Osteoblast (primary cell): ENCODE measurements at regions not wholly inside any gene's neighbourhood (a gene's known extent, or its start where the extent isn't known, plus 50 kb on each side); places are given as distances from the start of the nearest gene placed in this dataset.
A peak's percentile ranks its signal among the peaks of the same experiment; 100 is the strongest.
"Not testable (repeated sequence)": the region's sequence is repeated elsewhere in the genome, so short reads cannot be mapped to it uniquely, and the experiment has no call there.

ENCODE experiments used
- DNase-seq: peaks from one replicate; pipeline ENCODE4 v3.0.0; 2011; ENCODE audit warnings: low spot score, mixed read lengths; ENCODE audit not compliant: insufficient read length; ENCODE audit errors: missing footprints
- H2AFZ ChIP-seq: 2 replicates; pipeline ENCODE4 v1.6.0; 2011; ENCODE audit warnings: mild to moderate bottlenecking, low read length
- H3K27ac ChIP-seq: 2 replicates; pipeline ENCODE4 v1.5.1; 2011; ENCODE audit warnings: mild to moderate bottlenecking, low read depth, low read length, moderate library complexity
- H3K27me3 ChIP-seq: 2 replicates; pipeline ENCODE4 v1.6.0; 2012; ENCODE audit warnings: mild to moderate bottlenecking, control low read depth, inconsistent platforms, low read length, moderate library complexity; ENCODE audit not compliant: insufficient read depth
- H3K36me3 ChIP-seq: 2 replicates; pipeline ENCODE4 v1.5.1; 2011; ENCODE audit warnings: mild to moderate bottlenecking, low read length, control low read depth, moderate library complexity; ENCODE audit not compliant: insufficient read depth
- H3K4me1 ChIP-seq: 2 replicates; pipeline ENCODE4 v1.5.1; 2011; ENCODE audit warnings: mild to moderate bottlenecking, low read length, control low read depth, moderate library complexity; ENCODE audit not compliant: insufficient read depth
- H3K4me2 ChIP-seq: 2 replicates; pipeline ENCODE4 v1.6.0; 2011; ENCODE audit warnings: mild to moderate bottlenecking, low read length; ENCODE audit not compliant: insufficient read depth
- H3K4me3 ChIP-seq: fragments of 200-600 bp; sonication (generic); 3 replicates; pipeline ENCODE4 v1.5.1; 2012; ENCODE audit warnings: mild to moderate bottlenecking, low read length, inconsistent platforms; ENCODE audit not compliant: insufficient read depth
- H3K79me2 ChIP-seq: 2 replicates; pipeline ENCODE4 v1.6.0; 2012; ENCODE audit warnings: mild to moderate bottlenecking, low read length, control low read depth, inconsistent platforms; ENCODE audit not compliant: insufficient read depth
- H3K9me3 ChIP-seq: 2 replicates; pipeline ENCODE4 v1.5.1; 2011; ENCODE audit warnings: low read depth, low read length, control low read depth
- H4K20me1 ChIP-seq: 2 replicates; pipeline ENCODE4 v1.6.0; 2012; ENCODE audit warnings: mild to moderate bottlenecking, low read length, control low read depth; ENCODE audit not compliant: insufficient read depth
- CTCF ChIP-seq: IDR thresholded peaks from 2 replicates; pipeline ENCODE4 v1.5.1; 2011; ENCODE audit warnings: mild to moderate bottlenecking, low read depth, low read length, moderate library complexity; ENCODE audit errors: extremely low read depth

DNA sequence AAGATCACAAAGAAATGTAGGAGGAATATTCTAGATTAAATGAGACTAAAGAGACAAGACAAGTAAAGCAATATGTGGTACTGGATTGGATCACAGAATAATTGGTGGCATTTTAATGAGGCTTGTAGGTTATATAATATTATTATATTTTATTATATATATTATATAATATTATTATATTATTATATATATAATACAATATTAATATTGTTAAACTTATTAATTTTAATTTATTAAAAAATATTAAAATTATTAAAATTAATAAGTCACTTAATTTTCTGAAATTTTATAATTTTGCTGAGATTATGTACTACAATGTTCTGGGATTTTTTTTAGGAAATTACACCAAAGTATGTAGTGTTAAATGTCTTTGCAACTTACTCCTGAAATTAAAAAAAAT is 311.9 kb downstream of the COL11A1 start:
- Histone ChIP-seq H3K4me3 (no peak overlapping the region), H4K20me1 (no peaks in the 10 kb centered on the region), H3K36me3 (no peaks in the 10 kb centered on the region), H3K4me1 (peaks cover 6% of the 10 kb centered on the region), H3K79me2 (no peaks in the 10 kb centered on the region), H2AFZ (no peak overlapping the region), H3K9me3 (no peaks in the 10 kb centered on the region), H3K4me2 (no peak overlapping the region), H3K27me3 (no peaks in the 10 kb centered on the region), H3K27ac (no peak overlapping the region)
- no peak for TF ChIP-seq CTCF
- DNase-seq, result no peak

DNA sequence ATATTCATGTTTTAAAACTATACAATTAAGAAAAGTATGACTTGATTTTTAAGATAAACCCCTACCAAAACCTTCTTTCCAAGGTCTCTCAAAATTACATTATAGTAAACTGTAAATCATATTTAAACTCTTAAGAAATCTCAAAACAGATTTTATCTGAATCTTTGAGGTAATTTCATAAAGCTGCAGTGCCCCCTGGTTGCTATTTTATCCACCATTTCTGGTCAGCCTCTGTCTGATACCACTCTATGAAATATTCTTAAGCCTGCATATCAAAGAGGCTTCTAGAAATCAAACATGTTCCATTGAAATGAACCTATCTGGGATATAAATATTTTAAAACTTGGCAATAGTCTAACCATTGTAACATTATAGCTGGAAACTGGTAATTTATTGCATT is 317.3 kb downstream of the COL11A1 start:
- no peaks in the 10 kb centered on the region for H4K20me1 ChIP-seq
- H3K27ac ChIP-seq, result no peak overlapping the region
- no peaks in the 10 kb centered on the region for H3K27me3 ChIP-seq
- no peaks in the 10 kb centered on the region for H3K79me2 ChIP-seq
- H2AFZ ChIP-seq, result no peak overlapping the region
- H3K36me3 ChIP-seq, result no peaks in the 10 kb centered on the region
- no peaks in the 10 kb centered on the region for H3K4me1 ChIP-seq
- DNase-seq, result no peak
- H3K4me3 ChIP-seq, result no peak overlapping the region
- peak; percentile 36 for TF ChIP-seq CTCF
- H3K9me3 ChIP-seq, result no peaks in the 10 kb centered on the region
- H3K4me2 ChIP-seq, result no peak overlapping the region

- DNase-seq, H3K27ac ChIP-seq, H3K4me1 ChIP-seq, H3K79me2 ChIP-seq, H3K9me3 ChIP-seq, H2AFZ ChIP-seq, H3K4me3 ChIP-seq, H3K36me3 ChIP-seq, H3K27me3 ChIP-seq, H4K20me1 ChIP-seq, H3K4me2 ChIP-seq: not testable (repeated sequence)
These were observed 318.4 kb downstream of the COL11A1 start for GRCh38 chr1:102789951-102790350.

- TF ChIP-seq CTCF, result no peak
- no peak for DNase-seq
- H3K36me3 ChIP-seq, result no peaks in the 10 kb centered on the region
- no peak overlapping the region for H3K4me3 ChIP-seq
- no peaks in the 10 kb centered on the region for H4K20me1 ChIP-seq
- no peaks in the 10 kb centered on the region for H3K79me2 ChIP-seq
- H3K4me1 ChIP-seq, result no peaks in the 10 kb centered on the region
- no peak overlapping the region for H2AFZ ChIP-seq
- H3K4me2 ChIP-seq, result no peak overlapping the region
- H3K27ac ChIP-seq, result no peak overlapping the region
- H3K27me3 ChIP-seq, result no peaks in the 10 kb centered on the region
- H3K9me3 ChIP-seq, result peaks cover 2% of the 10 kb centered on the region
These were observed 324.8 kb downstream of the COL11A1 start for GRCh38 chr1:102783487-102783886.

DNA sequence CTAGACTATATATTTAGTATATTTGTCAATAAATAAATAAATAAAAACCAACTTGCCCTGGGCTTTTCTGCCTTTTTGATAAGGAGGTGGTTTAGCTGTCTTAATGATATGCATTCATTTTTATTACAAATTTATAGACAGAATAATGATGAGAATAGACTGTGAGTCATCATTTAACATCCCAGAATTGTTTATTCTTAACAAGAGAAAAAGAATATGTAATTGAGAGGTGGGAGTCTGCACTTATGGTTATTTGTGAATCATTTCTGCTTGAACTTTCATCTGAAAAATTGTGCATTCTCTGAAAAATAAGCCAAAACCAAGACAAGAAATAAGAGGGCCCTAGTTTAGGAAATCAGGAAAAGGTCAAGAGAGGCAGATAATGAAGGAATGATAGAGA is 326.2 kb downstream of the COL11A1 start:
- Histone ChIP-seq H3K4me2 (no peak overlapping the region), H3K36me3 (no peaks in the 10 kb centered on the region), H3K4me1 (no peaks in the 10 kb centered on the region), H3K4me3 (no peak overlapping the region), H2AFZ (no peak overlapping the region), H3K9me3 (peaks cover 2% of the 10 kb centered on the region), H3K27me3 (no peaks in the 10 kb centered on the region), H3K79me2 (no peaks in the 10 kb centered on the region), H4K20me1 (no peaks in the 10 kb centered on the region), H3K27ac (no peak overlapping the region)
- no peak for DNase-seq
- no peak for TF ChIP-seq CTCF
